Liver (tissue), 8 donors: ENCODE measurements at regions not wholly inside any gene's neighbourhood (a gene's known extent, or its start where the extent isn't known, plus 50 kb on each side); places are given as distances from the start of the nearest gene placed in this dataset.

Experiments used
- DNase-seq: peaks from one replicate; pipeline ENCODE4 v3.0.0-alpha.2; 2017; ENCODE audit warnings: low spot score
- H3K27ac ChIP-seq, 2 donors: one replicate each; pipeline ENCODE4 v1.7.0; 2013; ENCODE audit warnings: inconsistent platforms in 2 of 2, low read length in 2 of 2, control low read depth in 1 of 2, low read depth in 1 of 2, mild to moderate bottlenecking in 1 of 2
- H3K27me3 ChIP-seq, 4 donors: one replicate each; pipeline versions ENCODE4 v1.6.1 to v1.7.0; 2013; ENCODE audit warnings: low read length in 3 of 4, inconsistent platforms in 1 of 4, mild to moderate bottlenecking in 1 of 4, moderate library complexity in 1 of 4; ENCODE audit not compliant: control insufficient read depth in 4 of 4, insufficient read depth in 4 of 4
- H3K36me3 ChIP-seq, 4 donors: one replicate each; pipeline versions ENCODE4 v1.6.1 to v1.7.0; 2013; ENCODE audit warnings: low read length in 3 of 4, mild to moderate bottlenecking in 3 of 4, low read depth in 1 of 4, moderate library complexity in 1 of 4; ENCODE audit not compliant: control insufficient read depth in 4 of 4, insufficient read depth in 3 of 4
- H3K4me1 ChIP-seq, 4 donors: one replicate each; pipeline versions ENCODE4 v1.6.1 to v1.7.0; 2013; ENCODE audit warnings: low read length in 3 of 4, mild to moderate bottlenecking in 3 of 4, moderate library complexity in 1 of 4; ENCODE audit not compliant: control insufficient read depth in 4 of 4, insufficient read depth in 4 of 4
- H3K4me3 ChIP-seq, 3 donors: one replicate each; pipeline versions ENCODE4 v1.6.1 to v1.7.0; 2013; ENCODE audit warnings: low read length in 3 of 3, control low read depth in 1 of 3, low read depth in 1 of 3, mild to moderate bottlenecking in 1 of 3
- H3K9ac ChIP-seq, 2 donors: one replicate each; pipeline ENCODE4 v1.7.0; 2013; ENCODE audit warnings: low read length in 2 of 2, mild to moderate bottlenecking in 2 of 2, moderate library complexity in 2 of 2, control low read depth in 1 of 2, low read depth in 1 of 2
- H3K9me3 ChIP-seq, 4 donors: one replicate each; pipeline versions ENCODE4 v1.6.1 to v1.7.0; 2013; ENCODE audit warnings: low read length in 3 of 4; ENCODE audit not compliant: control insufficient read depth in 4 of 4
- ATF3 ChIP-seq: IDR thresholded peaks from 2 replicates; pipeline ENCODE4 v1.6.1; 2016; ENCODE audit warnings: antibody characterized with exemption
- CTCF ChIP-seq: fragments of 150-350 bp; IDR thresholded peaks from 2 replicates; pipeline ENCODE4 v1.5.1; 2017; ENCODE audit warnings: improper control_type of control experiment, low read depth, low read length; ENCODE audit not compliant: missing input control
- EGR1 ChIP-seq, 2 donors: IDR thresholded peaks; 2 replicates each; pipeline ENCODE4 v1.6.1; 2016 to 2018; ENCODE audit warnings: antibody characterized with exemption in 2 of 2, low read depth in 2 of 2
- FOXA1 ChIP-seq: IDR thresholded peaks from 2 replicates; pipeline ENCODE4 v1.6.1; 2016; ENCODE audit warnings: antibody characterized with exemption
- FOXA2 ChIP-seq: IDR thresholded peaks from 2 replicates; pipeline ENCODE4 v1.6.1; 2016; ENCODE audit warnings: antibody characterized with exemption
- GABPA ChIP-seq, 2 donors: IDR thresholded peaks in 1 of 2; conservative IDR thresholded peaks in 1 of 2; 2 replicates each; pipeline ENCODE4 v1.6.1; 2016; ENCODE audit warnings: antibody characterized with exemption in 2 of 2, mild to moderate bottlenecking in 1 of 2, moderate library complexity in 1 of 2
- HNF4A ChIP-seq, 2 donors: conservative IDR thresholded peaks; 2 replicates each; pipeline ENCODE4 v1.6.1; 2016; ENCODE audit warnings: antibody characterized with exemption in 2 of 2, mild to moderate bottlenecking in 2 of 2
- HNF4G ChIP-seq: IDR thresholded peaks from 2 replicates; pipeline ENCODE4 v1.6.1; 2016; ENCODE audit warnings: antibody characterized with exemption
- JUND ChIP-seq, 2 donors: IDR thresholded peaks; 2 replicates each; pipeline ENCODE4 v1.6.1; 2016; ENCODE audit warnings: antibody characterized with exemption in 2 of 2
- MAX ChIP-seq: IDR thresholded peaks from 2 replicates; pipeline ENCODE4 v1.6.1; 2016; ENCODE audit warnings: antibody characterized with exemption
- NR2F2 ChIP-seq: IDR thresholded peaks from 2 replicates; pipeline ENCODE4 v1.6.1; 2016; ENCODE audit warnings: antibody characterized with exemption
- RAD21 ChIP-seq, 2 donors: IDR thresholded peaks; 2 replicates each; pipeline ENCODE4 v1.6.1; 2016; ENCODE audit warnings: antibody characterized with exemption in 2 of 2, mild to moderate bottlenecking in 2 of 2
- REST ChIP-seq: IDR thresholded peaks from 2 replicates; pipeline ENCODE4 v1.6.1; 2016; ENCODE audit warnings: antibody characterized with exemption, mild to moderate bottlenecking
- RXRA ChIP-seq, 2 donors: IDR thresholded peaks; 2 replicates each; pipeline ENCODE4 v1.6.1; 2017 to 2018; ENCODE audit warnings: antibody characterized with exemption in 2 of 2, mild to moderate bottlenecking in 1 of 2
- SP1 ChIP-seq: IDR thresholded peaks from 2 replicates; pipeline ENCODE4 v1.6.1; 2018; ENCODE audit warnings: antibody characterized with exemption, mild to moderate bottlenecking
- TAF1 ChIP-seq: conservative IDR thresholded peaks from 2 replicates; pipeline ENCODE4 v1.6.1; 2016; ENCODE audit warnings: antibody characterized with exemption, mild to moderate bottlenecking
- YY1 ChIP-seq: IDR thresholded peaks from 2 replicates; pipeline ENCODE4 v1.6.1; 2016; ENCODE audit warnings: antibody characterized with exemption, mild to moderate bottlenecking
- ZBTB33 ChIP-seq: IDR thresholded peaks from 2 replicates; pipeline ENCODE4 v1.6.1; 2016; ENCODE audit warnings: antibody characterized with exemption
- WGBS: extraction: QIAGEN DNeasy Blood & Tissue Kit; methylation state at CpG from one replicate; pipeline ENCODE4 v1.1.7; 2013; 5-methylcytosine and 5-hydroxymethylcytosine counted together
- donor health status: healthy.
- donor health status: healthy.
- donor health status: healthy.
- donor health status: healthy.
- donor health status: healthy.

GRCh38 chr15:25176991-25177954, 222.5 kb downstream of the SNRPN start:
- Histone ChIP-seq H3K36me3 (no peaks in the 10 kb centered on the region), H3K9me3 (peaks cover 6 to 22% (median 17%) of the 10 kb centered on the region in 4 donors), H3K27ac (no peak overlapping the region), H3K4me1 (no peaks in the 10 kb centered on the region), H3K27me3 (no peaks in the 10 kb centered on the region), H3K9ac (no peak overlapping the region), H3K4me3 (no peak overlapping the region)
- no peak for TF ChIP-seq NR2F2
- TF ChIP-seq HNF4A (conservative IDR thresholded peaks at IDR 0.05), result no peak
- TF ChIP-seq EGR1 (IDR thresholded peaks at IDR 0.05; ENCODE audit: low read depth in 2 of 2), result no peak
- no peak for TF ChIP-seq SP1
- TF ChIP-seq TAF1, result no peak
- no peak for TF ChIP-seq GABPA (IDR thresholded peaks at IDR 0.05 in 1 of 2, conservative IDR thresholded peaks at IDR 0.05 in 1 of 2)
- TF ChIP-seq ZBTB33, result no peak
- no peak for TF ChIP-seq CTCF
- no peak for TF ChIP-seq RAD21 (IDR thresholded peaks at IDR 0.05)
- TF ChIP-seq JUND (IDR thresholded peaks at IDR 0.05), result no peak
- no peak for TF ChIP-seq FOXA1
- TF ChIP-seq MAX, result no peak
- no peak for TF ChIP-seq FOXA2
- no peak for TF ChIP-seq REST
- no peak for TF ChIP-seq ATF3
- TF ChIP-seq YY1, result no peak
- TF ChIP-seq HNF4G, result no peak
- no peak for TF ChIP-seq RXRA (IDR thresholded peaks at IDR 0.05)
- 86% methylated on average over 21 of the region's 21 CpGs for WGBS
- DNase-seq, result no peak
